Endothelial cell (in vitro differentiated cells): ENCODE measurements at regions not wholly inside any gene's neighbourhood (a gene's known extent, or its start where the extent isn't known, plus 50 kb on each side); places are given as distances from the start of the nearest gene placed in this dataset.

Source experiments
- DNase-seq: peaks from one replicate; pipeline ENCODE4 v3.0.0; 2021; ENCODE audit warnings: low spot score
- H3K27ac Mint-ChIP-seq: one replicate; pipeline ENCODE4 v1.8.0; 2021; ENCODE audit warnings: mixed read lengths, inconsistent platforms; ENCODE audit not compliant: unreplicated experiment
- H3K27me3 Mint-ChIP-seq: one replicate; pipeline ENCODE4 v1.8.0; 2021; ENCODE audit warnings: mild to moderate bottlenecking, moderate library complexity, mixed read lengths, inconsistent platforms; ENCODE audit not compliant: unreplicated experiment
- H3K36me3 Mint-ChIP-seq: one replicate; pipeline ENCODE4 v1.8.0; 2021; ENCODE audit warnings: mild to moderate bottlenecking, low read depth, mixed read lengths, inconsistent platforms; ENCODE audit not compliant: unreplicated experiment
- H3K4me1 Mint-ChIP-seq: one replicate; pipeline ENCODE4 v1.8.0; 2021; ENCODE audit warnings: mild to moderate bottlenecking, mixed read lengths, inconsistent platforms; ENCODE audit not compliant: unreplicated experiment
- H3K4me3 Mint-ChIP-seq: one replicate; pipeline ENCODE4 v1.8.0; 2021; ENCODE audit warnings: mild to moderate bottlenecking, mixed read lengths, inconsistent platforms; ENCODE audit not compliant: unreplicated experiment
- H3K9me3 Mint-ChIP-seq: one replicate; pipeline ENCODE4 v1.8.0; 2021; ENCODE audit warnings: mixed read lengths, inconsistent platforms; ENCODE audit not compliant: unreplicated experiment
- CTCF ChIP-seq: fragments of 200-600 bp; sonication (generic); IDR thresholded peaks from one replicate; pipeline ENCODE4 v1.5.0; 2021; ENCODE audit warnings: antibody characterized with exemption; ENCODE audit not compliant: unreplicated experiment

GRCh38 chr13:84668637-84669036 is 786.4 kb upstream of the SLITRK1 start:
- DNase-seq, result no peak
- Mint-ChIP-seq H3K27me3 (no peaks in the 10 kb centered on the region), H3K4me3 (no peak overlapping the region), H3K27ac (no peak overlapping the region), H3K4me1 (no peaks in the 10 kb centered on the region), H3K36me3 (no peaks in the 10 kb centered on the region), H3K9me3 (no peaks in the 10 kb centered on the region)
- no peak for TF ChIP-seq CTCF

GRCh38 chr13:84662491-84662890 is 780.2 kb upstream of the SLITRK1 start:
- no peak overlapping the region for H3K27ac Mint-ChIP-seq
- H3K4me1 Mint-ChIP-seq, result no peaks in the 10 kb centered on the region

GRCh38 chr13:84661718-84662117 is 779.4 kb upstream of the SLITRK1 start:
- no peaks in the 10 kb centered on the region for H3K36me3 Mint-ChIP-seq
- no peak overlapping the region for H3K27ac Mint-ChIP-seq
- no peak for TF ChIP-seq CTCF
- no peaks in the 10 kb centered on the region for H3K4me1 Mint-ChIP-seq
- no peak overlapping the region for H3K4me3 Mint-ChIP-seq
- no peaks in the 10 kb centered on the region for H3K27me3 Mint-ChIP-seq
- H3K9me3 Mint-ChIP-seq, result no peaks in the 10 kb centered on the region
- DNase-seq, result no peak

More at GRCh38 chr13:84662491-84662890, 780.2 kb upstream of the SLITRK1 start:
- Mint-ChIP-seq H3K27me3 (no peaks in the 10 kb centered on the region), H3K9me3 (no peaks in the 10 kb centered on the region), H3K36me3 (no peaks in the 10 kb centered on the region), H3K4me3 (no peak overlapping the region)
- no peak for TF ChIP-seq CTCF
- no peak for DNase-seq

GRCh38 chr13:84659359-84659661 is 777.0 kb upstream of the SLITRK1 start:
- Mint-ChIP-seq H3K9me3 (no peaks in the 10 kb centered on the region), H3K36me3 (no peaks in the 10 kb centered on the region), H3K4me1 (peaks cover 13% of the 10 kb centered on the region), H3K27ac (no peak overlapping the region), H3K27me3 (no peaks in the 10 kb centered on the region), H3K4me3 (no peak overlapping the region)
- no peak for TF ChIP-seq CTCF
- DNase-seq, result no peak

GRCh38 chr13:84658491-84659358 is 776.5 kb upstream of the SLITRK1 start:
- no peak for DNase-seq
- Mint-ChIP-seq H3K4me3 (no peak overlapping the region), H3K36me3 (no peaks in the 10 kb centered on the region), H3K9me3 (no peaks in the 10 kb centered on the region), H3K27me3 (peaks cover under 1% of the 10 kb centered on the region), H3K4me1 (peaks cover 13% of the 10 kb centered on the region), H3K27ac (no peak overlapping the region)
- no peak for TF ChIP-seq CTCF
